HFFc6 (cell line): ENCODE measurements at regions not wholly inside any gene's neighbourhood (a gene's known extent, or its start where the extent isn't known, plus 50 kb on each side); places are given as distances from the start of the nearest gene placed in this dataset.

Experiments
- DNase-seq: peaks from one replicate; pipeline ENCODE4 v3.0.0-alpha.2; 2018
- H3K27ac Mint-ChIP-seq: 2 replicates; pipeline ENCODE4 v1.8.0; 2020; ENCODE audit warnings: mild to moderate bottlenecking, mixed read lengths
- H3K27me3 Mint-ChIP-seq: 2 replicates; pipeline ENCODE4 v1.8.0; 2021; ENCODE audit warnings: mild to moderate bottlenecking, moderate library complexity, mixed read lengths; ENCODE audit not compliant: insufficient read depth
- H3K36me3 Mint-ChIP-seq: 2 replicates; pipeline ENCODE4 v1.8.0; 2021; ENCODE audit warnings: low read depth, mixed read lengths
- H3K4me1 Mint-ChIP-seq: 2 replicates; pipeline ENCODE4 v1.8.0; 2020; ENCODE audit warnings: low read depth, mixed read lengths
- H3K4me3 Mint-ChIP-seq: 2 replicates; pipeline ENCODE4 v1.8.0; 2020; ENCODE audit warnings: mild to moderate bottlenecking, moderate library complexity, mixed read lengths
- H3K9me3 Mint-ChIP-seq: 2 replicates; pipeline ENCODE4 v1.8.0; 2020; ENCODE audit warnings: mild to moderate bottlenecking, mixed read lengths
- CTCF ChIP-seq: fragments of 200-600 bp; sonication (generic); IDR thresholded peaks from 2 replicates; pipeline ENCODE4 v1.5.0; 2021; ENCODE audit warnings: antibody characterized with exemption, mild to moderate bottlenecking

GRCh38 chr10:9076066-9076465 is 1021.6 kb downstream of the GATA3 start:
- no peaks in the 10 kb centered on the region for H3K4me1 Mint-ChIP-seq
- H3K4me3 Mint-ChIP-seq = no peak overlapping the region
- H3K9me3 Mint-ChIP-seq = peaks cover 16% of the 10 kb centered on the region
- no peaks in the 10 kb centered on the region for H3K36me3 Mint-ChIP-seq
- TF ChIP-seq CTCF = no peak
- DNase-seq = no peak
- H3K27ac Mint-ChIP-seq = no peak overlapping the region
- no peaks in the 10 kb centered on the region for H3K27me3 Mint-ChIP-seq

- H3K27ac Mint-ChIP-seq = no peak overlapping the region
- H3K27me3 Mint-ChIP-seq = no peaks in the 10 kb centered on the region; the same call in 1 of the 2 replicates
- no peak for TF ChIP-seq CTCF
- H3K4me1 Mint-ChIP-seq = no peaks in the 10 kb centered on the region
- DNase-seq = no peak
- H3K9me3 Mint-ChIP-seq = peaks cover 32% of the 10 kb centered on the region
- no peak overlapping the region for H3K4me3 Mint-ChIP-seq
- H3K36me3 Mint-ChIP-seq = no peaks in the 10 kb centered on the region
These were observed 1026.8 kb downstream of the GATA3 start for GRCh38 chr10:9081253-9081652.

- no peaks in the 10 kb centered on the region; the same call in 1 of the 2 replicates for H3K27me3 Mint-ChIP-seq
- no peak for DNase-seq
- H3K4me3 Mint-ChIP-seq = no peak overlapping the region
- H3K9me3 Mint-ChIP-seq = peaks cover 30% of the 10 kb centered on the region
- H3K27ac Mint-ChIP-seq = no peak overlapping the region
- H3K36me3 Mint-ChIP-seq = no peaks in the 10 kb centered on the region
- no peak for TF ChIP-seq CTCF
- H3K4me1 Mint-ChIP-seq = no peaks in the 10 kb centered on the region
These were observed 1027.5 kb downstream of the GATA3 start for GRCh38 chr10:9081961-9082360.

GRCh38 chr10:9091530-9092093 is 1037.1 kb downstream of the GATA3 start:
- Mint-ChIP-seq H3K9me3 (peaks cover 13% of the 10 kb centered on the region), H3K4me3 (no peak overlapping the region), H3K36me3 (no peaks in the 10 kb centered on the region), H3K27me3 (no peaks in the 10 kb centered on the region), H3K4me1 (no peaks in the 10 kb centered on the region), H3K27ac (no peak overlapping the region)
- no peak for DNase-seq
- TF ChIP-seq CTCF = no peak

- no peaks in the 10 kb centered on the region for H3K27me3 Mint-ChIP-seq
- H3K4me3 Mint-ChIP-seq = no peak overlapping the region
- DNase-seq = no peak
- H3K4me1 Mint-ChIP-seq = no peaks in the 10 kb centered on the region
- H3K9me3 Mint-ChIP-seq = peaks cover 25% of the 10 kb centered on the region
- no peak overlapping the region for H3K27ac Mint-ChIP-seq
- no peak for TF ChIP-seq CTCF
- H3K36me3 Mint-ChIP-seq = no peaks in the 10 kb centered on the region
These were observed 1041.8 kb downstream of the GATA3 start for GRCh38 chr10:9096288-9096687.
